Neuronal stem cell (in vitro differentiated cells): ENCODE measurements at regions not wholly inside any gene's neighbourhood (a gene's known extent, or its start where the extent isn't known, plus 50 kb on each side); places are given as distances from the start of the nearest gene placed in this dataset.

Source experiments
- DNase-seq: peaks from one replicate; pipeline ENCODE4 v3.0.0-alpha.2; 2013; ENCODE audit warnings: low spot score
- H2AFZ ChIP-seq: one replicate; pipeline ENCODE4 v1.6.1; 2013; ENCODE audit warnings: mild to moderate bottlenecking, low read length, inconsistent platforms
- H2AK5ac ChIP-seq: 2 replicates; pipeline ENCODE4 v1.6.1; 2013; ENCODE audit warnings: low read depth, mild to moderate bottlenecking, inconsistent platforms, low read length, moderate library complexity, mixed read lengths
- H2BK120ac ChIP-seq: 2 replicates; pipeline ENCODE4 v1.6.1; 2013; ENCODE audit warnings: low read depth, mild to moderate bottlenecking, inconsistent platforms, low read length, moderate library complexity, mixed read lengths
- H2BK12ac ChIP-seq: one replicate; pipeline ENCODE4 v1.6.1; 2013; ENCODE audit warnings: low read length, inconsistent platforms
- H2BK15ac ChIP-seq: 2 replicates; pipeline ENCODE4 v1.6.1; 2013; ENCODE audit warnings: mild to moderate bottlenecking, low read length, inconsistent platforms, mixed read lengths
- H2BK5ac ChIP-seq: one replicate; pipeline ENCODE4 v1.6.1; 2013; ENCODE audit warnings: inconsistent platforms, mild to moderate bottlenecking, low read length, moderate library complexity
- H3K14ac ChIP-seq: one replicate; pipeline ENCODE4 v1.6.1; 2013; ENCODE audit warnings: low read length, inconsistent platforms
- H3K18ac ChIP-seq: 2 replicates; pipeline ENCODE4 v1.6.1; 2013; ENCODE audit warnings: low read length, inconsistent platforms
- H3K23ac ChIP-seq: 2 replicates; pipeline ENCODE4 v1.6.1; 2013; ENCODE audit warnings: low read depth, mild to moderate bottlenecking, mixed read lengths, low read length, inconsistent platforms; ENCODE audit not compliant: poor library complexity
- H3K27ac ChIP-seq: replicated peaks from 3 replicates; pipeline ENCODE4 v1.5.1; 2013; ENCODE audit warnings: low read length, inconsistent platforms
- H3K27me3 ChIP-seq, 3 experiments: 2 replicates each; pipeline ENCODE4 v1.6.1; 2013; ENCODE audit warnings: low read length in 3 of 3, mild to moderate bottlenecking in 2 of 3, inconsistent platforms in 1 of 3, low read depth in 1 of 3, mixed read lengths in 1 of 3, moderate library complexity in 1 of 3; ENCODE audit not compliant: control insufficient read depth in 3 of 3, insufficient read depth in 3 of 3
- H3K36me3 ChIP-seq, 2 donors: replicated peaks in 1 of 2; 2 replicates each; pipeline ENCODE4 v1.6.1; 2013; ENCODE audit warnings: low read length in 2 of 2; ENCODE audit not compliant: control insufficient read depth in 2 of 2, insufficient read depth in 2 of 2
- H3K4ac ChIP-seq: 2 replicates; pipeline ENCODE4 v1.6.1; 2013; ENCODE audit warnings: inconsistent platforms, mild to moderate bottlenecking, low read length, moderate library complexity
- H3K4me1 ChIP-seq, 2 donors: 1 replicate in 1 of 2; 2 replicates in 1 of 2; pipeline ENCODE4 v1.6.1; 2013; ENCODE audit warnings: low read length in 2 of 2, low read depth in 1 of 2; ENCODE audit not compliant: control insufficient read depth in 2 of 2, insufficient read depth in 1 of 2
- H3K4me2 ChIP-seq: one replicate; pipeline ENCODE4 v1.6.1; 2013; ENCODE audit warnings: mild to moderate bottlenecking, low read length, inconsistent platforms; ENCODE audit not compliant: insufficient read depth, poor library complexity, severe bottlenecking
- H3K4me3 ChIP-seq, 2 donors: 2 replicates each; pipeline ENCODE4 v1.5.1; 2013; ENCODE audit warnings: low read length in 2 of 2, mild to moderate bottlenecking in 2 of 2, inconsistent platforms in 1 of 2, moderate library complexity in 1 of 2
- H3K79me1 ChIP-seq: one replicate; pipeline ENCODE4 v1.6.1; 2013; ENCODE audit warnings: low read depth, mild to moderate bottlenecking, inconsistent platforms, low read length, moderate library complexity
- H3K9ac ChIP-seq: one replicate; pipeline ENCODE4 v1.6.1; 2013; ENCODE audit warnings: mild to moderate bottlenecking, low read depth, low read length, inconsistent platforms; ENCODE audit not compliant: poor library complexity
- H3K9me3 ChIP-seq, 2 donors: replicated peaks in 1 of 2; 2 replicates each; pipeline versions ENCODE3 to v1.6.1; 2013; ENCODE audit warnings: low read length in 2 of 2, mild to moderate bottlenecking in 2 of 2, inconsistent platforms in 1 of 2, low read depth in 1 of 2, mixed read lengths in 1 of 2, moderate library complexity in 1 of 2; ENCODE audit not compliant: control insufficient read depth in 2 of 2, insufficient read depth in 1 of 2
- H4K8ac ChIP-seq: one replicate; pipeline ENCODE4 v1.6.1; 2013; ENCODE audit warnings: low read depth, mild to moderate bottlenecking, inconsistent platforms, low read length, moderate library complexity
- H4K91ac ChIP-seq: one replicate; pipeline ENCODE4 v1.6.1; 2013; ENCODE audit warnings: low read length, low read depth, mild to moderate bottlenecking, inconsistent platforms; ENCODE audit not compliant: poor library complexity
- WGBS, 2 donors: extraction: QIAGEN DNeasy Blood & Tissue Kit; methylation state at CpG; one replicate each; pipeline ENCODE4 v1.1.7; 2013; ENCODE audit warnings: missing lambda C conversion rate in 2 of 2, mixed read lengths in 1 of 2; ENCODE audit not compliant: insufficient read length in 2 of 2, insufficient replicate concordance in 1 of 2; ENCODE audit errors: extremely low coverage in 2 of 2; 5-methylcytosine and 5-hydroxymethylcytosine counted together

- H3K23ac ChIP-seq = peak overlapping the region; percentile 57
- no peak overlapping the region for H3K4me3 ChIP-seq
- WGBS, 2 donors = no CpG with 5 or more reads among the region's 27 CpGs
- peaks cover 0 to 12% (median 0%) of the 10 kb centered on the region in 3 experiments for H3K27me3 ChIP-seq
- no peak for DNase-seq
- peaks cover 0 to 6% of the 10 kb centered on the region in 2 donors for H3K9me3 ChIP-seq
- H3K36me3 ChIP-seq = no peaks in the 10 kb centered on the region
- peak overlapping the region; percentile 96 for H2BK120ac ChIP-seq
- H2BK15ac ChIP-seq = peak overlapping the region; percentile 99
- H3K14ac ChIP-seq = peak overlapping the region; percentile 25
- H3K27ac ChIP-seq = no peak overlapping the region
- H2BK5ac ChIP-seq = peak overlapping the region; percentile 76
- H3K9ac ChIP-seq = peak overlapping the region; percentile 66
- H3K18ac ChIP-seq = peak overlapping the region; percentile 94
- H4K91ac ChIP-seq = no peak overlapping the region
- peak overlapping the region; percentile 43 for H3K4ac ChIP-seq
- H3K4me2 ChIP-seq = no peak overlapping the region
- H2BK12ac ChIP-seq = peak overlapping the region; percentile 98
- H2AK5ac ChIP-seq = peak overlapping the region; percentile 98
- peaks cover 40% of the 10 kb centered on the region in 2 donors for H3K4me1 ChIP-seq
- H4K8ac ChIP-seq = no peak overlapping the region
- peaks cover 2% of the 10 kb centered on the region for H3K79me1 ChIP-seq
- H2AFZ ChIP-seq = no peak overlapping the region
These were observed 61.6 kb upstream of the HS6ST1 start for GRCh38 chr2:128380061-128380889.

- Histone ChIP-seq H3K27me3 (peaks cover 0 to 5% (median 0%) of the 10 kb centered on the region in 3 experiments), H3K23ac (no peak overlapping the region), H3K79me1 (no peaks in the 10 kb centered on the region), H3K4me2 (no peak overlapping the region), H2BK120ac (peak overlapping the region; percentile 25), H3K14ac (peak overlapping the region; percentile 25), H2BK12ac (peak overlapping the region; percentile 98), H2AK5ac (peak overlapping the region; percentile 98), H3K36me3 (no peaks in the 10 kb centered on the region), H3K18ac (peak overlapping the region; percentile 94), H4K91ac (no peak overlapping the region), H3K27ac (no peak overlapping the region), H3K4me1 (peaks cover 40% of the 10 kb centered on the region in 2 donors), H3K4me3 (no peak overlapping the region), H3K9me3 (peaks cover 0 to 6% of the 10 kb centered on the region in 2 donors), H4K8ac (no peak overlapping the region), H2BK5ac (peak overlapping the region; percentile 76), H3K4ac (peak overlapping the region; percentile 43), H2BK15ac (peak overlapping the region; percentile 99), H2AFZ (peak overlapping the region; percentile 9), H3K9ac (no peak overlapping the region)
- no CpG with 5 or more reads among the region's 18 CpGs for WGBS, 2 donors
- DNase-seq = no peak
These were observed 62.6 kb upstream of the HS6ST1 start for GRCh38 chr2:128380961-128381938.

GRCh38 chr2:128384446-128384845 is 65.8 kb upstream of the HS6ST1 start:
- Histone ChIP-seq H2BK5ac (no peak overlapping the region), H2AK5ac (no peak overlapping the region), H3K79me1 (no peaks in the 10 kb centered on the region), H2AFZ (no peak overlapping the region), H3K4me1 (peaks cover 27 to 34% of the 10 kb centered on the region in 2 donors), H3K9me3 (peaks cover 0 to 6% of the 10 kb centered on the region in 2 donors), H3K4me3 (no peak overlapping the region), H4K8ac (no peak overlapping the region), H2BK15ac (no peak overlapping the region), H3K4ac (no peak overlapping the region), H4K91ac (no peak overlapping the region), H3K23ac (no peak overlapping the region), H3K4me2 (no peak overlapping the region), H3K14ac (no peak overlapping the region), H2BK12ac (no peak overlapping the region), H3K27ac (no peak overlapping the region), H3K27me3 (no peaks in the 10 kb centered on the region), H3K18ac (no peak overlapping the region), H3K36me3 (no peaks in the 10 kb centered on the region), H3K9ac (no peak overlapping the region), H2BK120ac (no peak overlapping the region)
- WGBS, 2 donors = no CpG with 5 or more reads among the region's 10 CpGs
- DNase-seq = no peak
